K562 (cell line): ENCODE measurements at regions not wholly inside any gene's neighbourhood (a gene's known extent, or its start where the extent isn't known, plus 50 kb on each side); places are given as distances from the start of the nearest gene placed in this dataset.

Source experiments
- ATAC-seq: fragments of 200-7000 bp; cut with Tn5 transposase; 3 replicates; pipeline ENCODE4 v1.9.1; 2020; ENCODE audit warnings: moderate library complexity
- BruUV-seq: library from RNA; stranded (reverse); fragments of 400-500 nt; replicated peaks from 2 replicates; lab custom pipeline; 2021; lab: Mats Ljungman, UMichigan
- CTCF ChIA-PET: fragments of 300-600 bp; formaldehyde crosslinking; extraction: SDS; loops from one replicate; lab custom pipeline; 2021; ENCODE audit warnings: low intra/inter-chr PET ratio; lab: Yijun Ruan, JAX
- POLR2A ChIA-PET: fragments of 300-600, 350-650 bp; sonication (Branson Sonifier 250); formaldehyde crosslinking; extraction: SDS; loops from one replicate; lab custom pipeline; 2021; ENCODE audit warnings: antibody characterized with exemption, inconsistent platforms; lab: Yijun Ruan, JAX
- DNase-seq, 4 experiments: peaks; one replicate each; pipeline versions ENCODE4 v3.0.0 to v3.0.0-alpha.2; 2011 to 2018; ENCODE audit warnings: low spot score in 3 of 4, mixed read lengths in 3 of 4; ENCODE audit errors: extremely low read depth in 1 of 4
- FAIRE-seq: peaks from 2 replicates; lab custom pipeline; 2011; peaks lifted over from hg19 to GRCh38; lab: Jason Lieb, UNC
- H2AFZ ChIP-seq: 2 replicates; pipeline ENCODE4 v1.6.0; 2011; ENCODE audit warnings: low read depth, low read length, control low read depth, inconsistent platforms
- H3K27ac ChIP-seq: fragments of 200-600 bp; 3 replicates; pipeline ENCODE4 v1.8.0; 2011; ENCODE audit warnings: low read depth, mild to moderate bottlenecking, control low read depth, inconsistent platforms, low read length, moderate library complexity, mixed read lengths; ENCODE audit errors: extremely low read depth
- H3K27me3 ChIP-seq, 2 experiments: fragments of 300-600 bp in 1 of 2; 2 replicates in 1 of 2; 3 replicates in 1 of 2; pipeline versions ENCODE4 v1.6.0 to v1.8.0; 2011; ENCODE audit warnings: inconsistent platforms in 2 of 2, low read length in 2 of 2, mild to moderate bottlenecking in 1 of 2, mixed read lengths in 1 of 2, moderate library complexity in 1 of 2; ENCODE audit not compliant: control insufficient read depth in 2 of 2, insufficient read depth in 2 of 2
- H3K36me3 ChIP-seq: fragments of 300-600 bp; 3 replicates; pipeline ENCODE4 v1.8.0; 2011; ENCODE audit warnings: mild to moderate bottlenecking, low read length, inconsistent platforms; ENCODE audit not compliant: control insufficient read depth, insufficient read depth
- H3K4me1 ChIP-seq, 2 experiments: fragments of 200-600 bp in 1 of 2; replicated peaks in 1 of 2; 2 replicates in 1 of 2; 3 replicates in 1 of 2; pipeline versions ENCODE4 v1.5.1 to v1.8.0; 2011; ENCODE audit warnings: inconsistent platforms in 2 of 2, low read length in 2 of 2, mild to moderate bottlenecking in 1 of 2, mixed read lengths in 1 of 2, moderate library complexity in 1 of 2; ENCODE audit not compliant: control insufficient read depth in 2 of 2, insufficient read depth in 2 of 2
- H3K4me2 ChIP-seq: 2 replicates; pipeline ENCODE4 v1.6.1; 2011; ENCODE audit warnings: low read length, control low read depth, inconsistent platforms, mixed read lengths; ENCODE audit not compliant: insufficient read depth
- H3K4me3 ChIP-seq: fragments of 200-600 bp; sonication (generic), shearing (Covaris generic); 2 replicates; pipeline ENCODE4 v1.5.1; 2016; ENCODE audit warnings: control low read depth, inconsistent platforms
- H3K79me2 ChIP-seq: fragments of 200-600 bp; 3 replicates; pipeline ENCODE4 v1.8.0; 2011; ENCODE audit warnings: low read length, inconsistent platforms; ENCODE audit not compliant: control insufficient read depth, insufficient read depth
- H3K9ac ChIP-seq, 2 experiments: 2 replicates each; pipeline versions ENCODE4 v1.6.0 to v1.6.1; 2011; ENCODE audit warnings: low read depth in 2 of 2, low read length in 2 of 2, control low read depth in 1 of 2, inconsistent platforms in 1 of 2, mild to moderate bottlenecking in 1 of 2, mixed read lengths in 1 of 2; ENCODE audit not compliant: insufficient read depth in 1 of 2
- H3K9me1 ChIP-seq: one replicate; pipeline ENCODE4 v1.6.0; 2011; ENCODE audit warnings: inconsistent platforms, mild to moderate bottlenecking, low read length, moderate library complexity; ENCODE audit not compliant: control insufficient read depth, insufficient read depth
- H3K9me3 ChIP-seq: replicated peaks from 2 replicates; pipeline ENCODE4 v1.5.1; 2011; ENCODE audit warnings: low read depth, low read length, inconsistent platforms; ENCODE audit not compliant: control insufficient read depth, insufficient read depth
- H4K20me1 ChIP-seq: replicated peaks from 2 replicates; pipeline ENCODE4 v1.6.1; 2011; ENCODE audit warnings: low read length, inconsistent platforms, mixed read lengths; ENCODE audit not compliant: control insufficient read depth, insufficient read depth
- MAFF ChIP-seq: IDR thresholded peaks from 2 replicates; pipeline ENCODE4 v1.6.1; 2012; ENCODE audit warnings: low read length, improper control_type of control experiment
- NFIC ChIP-seq: fragments of 450-650 bp; IDR thresholded peaks from 2 replicates; pipeline ENCODE4 v1.6.1; 2017; ENCODE audit warnings: mild to moderate bottlenecking, inconsistent platforms
- NR3C1 ChIP-seq: sonication (generic); formaldehyde crosslinking; IDR thresholded peaks from 2 replicates; pipeline ENCODE4 v1.8.1; 2022; ENCODE audit warnings: missing genetic modification reagents
- POLR2H ChIP-seq: IDR thresholded peaks from 2 replicates; pipeline ENCODE4 v1.6.1; 2016; ENCODE audit warnings: missing genetic modification characterization, low read depth, mild to moderate bottlenecking, control low read depth, missing compliant biosample characterization, moderate library complexity
- TFAM ChIP-seq: fragments of 250-450 bp; sonication (Bioruptor Pico); conservative IDR thresholded peaks from 2 replicates; pipeline ENCODE4 v1.5.0; 2021; ENCODE audit warnings: mild to moderate bottlenecking, moderate library complexity
- ZBTB40 ChIP-seq, 2 experiments: fragments of 450-650 bp in 1 of 2; sonication (generic) in 1 of 2; formaldehyde crosslinking in 1 of 2; IDR thresholded peaks; 2 replicates each; pipeline versions ENCODE4 v1.7.1 to v1.9.0; 2016 to 2022; ENCODE audit warnings: inconsistent platforms in 1 of 2, mild to moderate bottlenecking in 1 of 2, missing genetic modification reagents in 1 of 2
- WGBS: fragments of 100-300 bp; shearing (Covaris generic); methylation state at CpG from one replicate; pipeline ENCODE4 v1.1.6; 2016; ENCODE audit warnings: low coverage, mixed read lengths; ENCODE audit not compliant: insufficient coverage; ENCODE audit errors: missing lambda C conversion rate; 5-methylcytosine and 5-hydroxymethylcytosine counted together
- in situ Hi-C: fragments of 300-500 bp; cut with MboI; formaldehyde crosslinking; loops from 4 replicates; pipeline ENCODE4 v1.15.0; 2018; ENCODE audit warnings: inconsistent platforms, mixed read lengths
- intact Hi-C: fragments of 100-400 bp; cut with micrococcal nuclease; formaldehyde crosslinking; loops from 2 replicates; pipeline ENCODE4 v1.14.2; 2022

DNA sequence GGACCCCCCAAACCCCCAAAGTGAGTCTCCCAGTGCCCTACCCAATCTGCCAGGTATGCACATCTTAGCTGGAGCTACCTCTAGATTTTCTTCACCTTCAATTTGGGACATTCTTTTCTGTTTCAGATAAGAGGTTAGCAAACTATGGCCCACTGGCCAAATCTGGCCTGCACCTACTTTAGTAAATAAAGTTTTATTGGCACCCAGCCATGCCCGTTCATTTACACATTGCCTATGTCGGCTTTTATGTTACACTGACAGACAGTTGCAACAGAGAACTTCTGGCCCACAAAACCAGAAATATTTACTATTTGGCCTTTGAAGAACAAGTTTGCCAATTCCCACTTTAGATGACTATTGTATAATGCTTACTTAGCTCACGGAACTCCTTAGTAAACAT, 55.9 kb upstream of the STX16 start:
- no peaks in the 10 kb centered on the region for H3K4me1 ChIP-seq
- H4K20me1 ChIP-seq: no peaks in the 10 kb centered on the region; the same call in 1 of the 2 replicates
- no peaks in the 10 kb centered on the region for H3K79me2 ChIP-seq
- H3K36me3 ChIP-seq: no peaks in the 10 kb centered on the region
- WGBS: 2% methylated on average over 3 of the region's 3 CpGs
- H3K27ac ChIP-seq: no peak overlapping the region
- FAIRE-seq (no peak), ATAC-seq (no peak), DNase-seq (no peak)
- peaks cover 38 to 69% of the 10 kb centered on the region in 2 experiments for H3K27me3 ChIP-seq
- no peaks in the 10 kb centered on the region for H3K9me1 ChIP-seq
- no peak overlapping the region for H3K4me2 ChIP-seq
- TF ChIP-seq TFAM (CRISPR knock-in tag): no peak
- peak; percentile 17; the same call in 1 of the 2 replicates for TF ChIP-seq NFIC
- TF ChIP-seq MAFF: no peak
- TF ChIP-seq NR3C1 (CRISPR knock-in tag): no peak
- no peak for TF ChIP-seq POLR2H (tag)
- TF ChIP-seq ZBTB40 (IDR thresholded peaks at IDR 0.05): 0 out of 2 replicates have a peak, but pooled peaks have one; percentile 59
- TF ChIP-seq ZBTB40 (CRISPR knock-in tag; IDR thresholded peaks at IDR 0.05): no peak
- no peak overlapping the region for H2AFZ ChIP-seq
- ChIA-PET CTCF (no interaction called here), POLR2A (interaction anchor here (0.6 to 1.5 kb wide), 3 partner anchors 14 to 61 kb away, joined by 3 to 5 read pairs (median 3); no protein-coding TSS in a partner anchor)
- intact Hi-C loops: no loop called here
- in situ Hi-C loops: no loop called here
- H3K9ac ChIP-seq: no peak overlapping the region
- no peaks in the 10 kb centered on the region for H3K9me3 ChIP-seq
- H3K4me3 ChIP-seq: no peak overlapping the region
- BruUV-seq: no TSS peak
